ENCODE measurements at regions not wholly inside any gene's neighbourhood (a gene's known extent, or its start where the extent isn't known, plus 50 kb on each side); places are given as distances from the start of the nearest gene placed in this dataset.

- H3K4me1 ChIP-seq, result no peaks in the 10 kb centered on the region
- no peak overlapping the region for H3K27ac ChIP-seq
- H3K4me3 ChIP-seq, result no peak overlapping the region
- ATAC-seq, result no peak
- no CpG with 5 or more reads among the region's 1 CpG for WGBS, 2 donors (ENCODE audit: low coverage in 1 of 2)
- no peaks in the 10 kb centered on the region for H3K36me3 ChIP-seq
- H3K27me3 ChIP-seq, result no peaks in the 10 kb centered on the region
- no peak for TF ChIP-seq POLR2A (IDR thresholded peaks at IDR 0.05)
- TF ChIP-seq POLR2AphosphoS5 (IDR thresholded peaks at IDR 0.05), result no peak
- no peak for TF ChIP-seq EP300 (IDR thresholded peaks at IDR 0.05)
- no peak for TF ChIP-seq CTCF (IDR thresholded peaks at IDR 0.05)
- no peaks in the 10 kb centered on the region for H3K9me3 ChIP-seq
Observed at GRCh38 chr2:106607371-106607770, 120.2 kb downstream of the CD8B2 start.

GRCh38 chr2:106609780-106610179 is 122.6 kb downstream of the CD8B2 start:
- no peaks in the 10 kb centered on the region for H3K36me3 ChIP-seq
- 67 to 88% methylated on average over 2 of the region's 2 CpGs for WGBS, 2 donors (ENCODE audit: low coverage in 1 of 2)
- no peaks in the 10 kb centered on the region for H3K27me3 ChIP-seq
- TF ChIP-seq POLR2AphosphoS5 (IDR thresholded peaks at IDR 0.05) (no peak), EP300 (IDR thresholded peaks at IDR 0.05) (no peak), POLR2A (IDR thresholded peaks at IDR 0.05) (no peak), CTCF (IDR thresholded peaks at IDR 0.05) (no peak)
- H3K4me1 ChIP-seq, result no peaks in the 10 kb centered on the region
- no peak for ATAC-seq
- H3K27ac ChIP-seq, result no peak overlapping the region
- H3K4me3 ChIP-seq, result no peak overlapping the region
- H3K9me3 ChIP-seq, result peaks cover 0 to 5% (median 0%) of the 10 kb centered on the region in 3 donors

GRCh38 chr2:106614511-106615291 is 127.5 kb downstream of the CD8B2 start:
- H3K4me1 ChIP-seq, result no peaks in the 10 kb centered on the region
- H3K27ac ChIP-seq, result no peak overlapping the region
- WGBS, 2 donors (ENCODE audit: low coverage in 1 of 2), result 38 to 62% methylated on average over 4 to 5 of the region's 5 CpGs
- H3K9me3 ChIP-seq, result peaks cover 0 to 5% (median 0%) of the 10 kb centered on the region in 3 donors
- ATAC-seq, result no peak
- TF ChIP-seq CTCF (IDR thresholded peaks at IDR 0.05) (no peak), EP300 (IDR thresholded peaks at IDR 0.05) (no peak), POLR2AphosphoS5 (IDR thresholded peaks at IDR 0.05) (no peak), POLR2A (IDR thresholded peaks at IDR 0.05) (no peak)
- no peak overlapping the region for H3K4me3 ChIP-seq
- H3K27me3 ChIP-seq, result no peaks in the 10 kb centered on the region
- H3K36me3 ChIP-seq, result no peaks in the 10 kb centered on the region

GRCh38 chr2:106618614-106619013 is 131.4 kb downstream of the CD8B2 start:
- Histone ChIP-seq H3K36me3 (no peaks in the 10 kb centered on the region), H3K4me3 (no peak overlapping the region), H3K27me3 (no peaks in the 10 kb centered on the region), H3K9me3 (no peaks in the 10 kb centered on the region), H3K4me1 (no peaks in the 10 kb centered on the region), H3K27ac (no peak overlapping the region)
- TF ChIP-seq CTCF (IDR thresholded peaks at IDR 0.05) (no peak), POLR2AphosphoS5 (IDR thresholded peaks at IDR 0.05) (no peak), EP300 (IDR thresholded peaks at IDR 0.05) (no peak), POLR2A (IDR thresholded peaks at IDR 0.05) (no peak)
- ATAC-seq, result no peak
- WGBS, 2 donors (ENCODE audit: low coverage in 1 of 2), result 20 to 68% methylated on average over 1 to 2 of the region's 3 CpGs

GRCh38 chr2:106623456-106623855 is 136.3 kb downstream of the CD8B2 start:
- Histone ChIP-seq H3K9me3 (peaks cover 0 to 11% (median 0%) of the 10 kb centered on the region in 3 donors), H3K4me1 (no peaks in the 10 kb centered on the region), H3K27ac (no peak overlapping the region), H3K36me3 (no peaks in the 10 kb centered on the region), H3K4me3 (no peak overlapping the region), H3K27me3 (peaks cover 14% of the 10 kb centered on the region)
- ATAC-seq, result no peak
- 71 to 88% methylated on average over 2 of the region's 2 CpGs for WGBS, 2 donors (ENCODE audit: low coverage in 1 of 2)
- no peak for TF ChIP-seq POLR2AphosphoS5 (IDR thresholded peaks at IDR 0.05)
- TF ChIP-seq CTCF (IDR thresholded peaks at IDR 0.05), result no peak
- no peak for TF ChIP-seq EP300 (IDR thresholded peaks at IDR 0.05)
- TF ChIP-seq POLR2A (IDR thresholded peaks at IDR 0.05), result no peak

Measured in gastroesophageal sphincter (tissue), 4 donors.